Stimulated activated effector memory CD8-positive, alpha-beta T cell treated with anti-CD3 and anti-CD28 coated beads, Interleukin-12 subunit alpha, Interleukin-12 subunit beta, amount 100 ng/mL, for 72 hours (primary cell): ENCODE measurements at regions not wholly inside any gene's neighbourhood (a gene's known extent, or its start where the extent isn't known, plus 50 kb on each side); places are given as distances from the start of the nearest gene placed in this dataset.
"Not testable (repeated sequence)": the region's sequence is repeated elsewhere in the genome, so short reads cannot be mapped to it uniquely, and the experiment has no call there.

ENCODE experiments used
- ATAC-seq: fragments of 150-1000 bp; cut with Tn5 transposase; 2 replicates; pipeline ENCODE4 v1.10.0; 2021
- DNase-seq, 2 donors: peaks; one replicate each; pipeline ENCODE4 v3.0.0; 2021 to 2022; ENCODE audit warnings: low spot score in 2 of 2
- H3K27ac Mint-ChIP-seq: one replicate; pipeline ENCODE4 v1.8.0; 2022; ENCODE audit warnings: mild to moderate bottlenecking, mixed read lengths
- H3K36me3 Mint-ChIP-seq: one replicate; pipeline ENCODE4 v1.8.0; 2022; ENCODE audit warnings: mild to moderate bottlenecking, mixed read lengths
- H3K4me1 Mint-ChIP-seq: one replicate; pipeline ENCODE4 v1.8.0; 2022; ENCODE audit warnings: mixed read lengths
- H3K4me3 Mint-ChIP-seq: one replicate; pipeline ENCODE4 v1.8.0; 2022; ENCODE audit warnings: mild to moderate bottlenecking, mixed read lengths
- H3K9me3 Mint-ChIP-seq: one replicate; pipeline ENCODE4 v1.8.0; 2022; ENCODE audit warnings: mixed read lengths

- Mint-ChIP-seq H3K27ac (no peak overlapping the region), H3K4me1 (no peaks in the 10 kb centered on the region), H3K36me3 (no peaks in the 10 kb centered on the region), H3K9me3 (no peaks in the 10 kb centered on the region), H3K4me3 (no peak overlapping the region)
- ATAC-seq = no peak
- no peak for DNase-seq
Observed at GRCh38 chr3:28994161-28994905, 286.5 kb upstream of the RBMS3 start.

- Mint-ChIP-seq H3K4me3 (no peak overlapping the region), H3K36me3 (no peaks in the 10 kb centered on the region), H3K4me1 (no peaks in the 10 kb centered on the region), H3K27ac (no peak overlapping the region), H3K9me3 (no peaks in the 10 kb centered on the region)
- no peak for DNase-seq
- ATAC-seq = no peak
Observed at GRCh38 chr3:29004885-29005599, 275.8 kb upstream of the RBMS3 start.

GRCh38 chr3:29005862-29006261 is 275.0 kb upstream of the RBMS3 start:
- Mint-ChIP-seq H3K27ac (no peak overlapping the region), H3K4me1 (no peaks in the 10 kb centered on the region), H3K36me3 (no peaks in the 10 kb centered on the region), H3K4me3 (no peak overlapping the region), H3K9me3 (no peaks in the 10 kb centered on the region)
- ATAC-seq = no peak
- no peak for DNase-seq

GRCh38 chr3:29011441-29011840 is 269.4 kb upstream of the RBMS3 start:
- no peaks in the 10 kb centered on the region for H3K4me1 Mint-ChIP-seq
- DNase-seq = no peak
- H3K36me3 Mint-ChIP-seq = no peaks in the 10 kb centered on the region
- no peaks in the 10 kb centered on the region for H3K9me3 Mint-ChIP-seq
- no peak overlapping the region for H3K27ac Mint-ChIP-seq
- no peak for ATAC-seq
- H3K4me3 Mint-ChIP-seq = no peak overlapping the region

GRCh38 chr3:29011966-29012365 is 268.9 kb upstream of the RBMS3 start:
- H3K4me1 Mint-ChIP-seq = no peaks in the 10 kb centered on the region
- no peaks in the 10 kb centered on the region for H3K36me3 Mint-ChIP-seq
- H3K4me3 Mint-ChIP-seq = no peak overlapping the region
- ATAC-seq (no peak), DNase-seq (no peak)
- no peak overlapping the region for H3K27ac Mint-ChIP-seq
- H3K9me3 Mint-ChIP-seq = no peaks in the 10 kb centered on the region

- Mint-ChIP-seq H3K9me3 (peaks cover 9% of the 10 kb centered on the region), H3K36me3 (no peaks in the 10 kb centered on the region), H3K4me3 (no peak overlapping the region), H3K4me1 (peaks cover 4% of the 10 kb centered on the region), H3K27ac (no peak overlapping the region)
- ATAC-seq (no peak), DNase-seq (no peak)
Observed at GRCh38 chr3:29022976-29023375, 257.9 kb upstream of the RBMS3 start.

- H3K36me3 Mint-ChIP-seq = no peaks in the 10 kb centered on the region
- peak; percentile 98 for ATAC-seq
- peaks cover 6% of the 10 kb centered on the region for H3K9me3 Mint-ChIP-seq
- H3K4me3 Mint-ChIP-seq = no peak overlapping the region
- DNase-seq = no peak
- H3K27ac Mint-ChIP-seq = no peak overlapping the region
- H3K4me1 Mint-ChIP-seq = peaks cover 4% of the 10 kb centered on the region
Observed at GRCh38 chr3:29026286-29026685, 254.6 kb upstream of the RBMS3 start.

GRCh38 chr3:29026959-29027358 is 253.9 kb upstream of the RBMS3 start:
- H3K4me1 Mint-ChIP-seq = peaks cover 4% of the 10 kb centered on the region
- H3K4me3 Mint-ChIP-seq = no peak overlapping the region
- ATAC-seq = no peak
- no peak overlapping the region for H3K27ac Mint-ChIP-seq
- no peak for DNase-seq
- H3K36me3 Mint-ChIP-seq = no peaks in the 10 kb centered on the region
- peaks cover 6% of the 10 kb centered on the region for H3K9me3 Mint-ChIP-seq

GRCh38 chr3:29031175-29031574 is 249.7 kb upstream of the RBMS3 start:
- H3K36me3 Mint-ChIP-seq, H3K9me3 Mint-ChIP-seq, H3K4me1 Mint-ChIP-seq, DNase-seq, H3K27ac Mint-ChIP-seq, ATAC-seq, H3K4me3 Mint-ChIP-seq: not testable (repeated sequence)

- H3K4me1 Mint-ChIP-seq = no peaks in the 10 kb centered on the region
- no peak for ATAC-seq
- H3K4me3 Mint-ChIP-seq = no peak overlapping the region
- H3K9me3 Mint-ChIP-seq = peaks cover 2% of the 10 kb centered on the region
- H3K27ac Mint-ChIP-seq = no peak overlapping the region
- H3K36me3 Mint-ChIP-seq = no peaks in the 10 kb centered on the region
- DNase-seq = no peak
Observed at GRCh38 chr3:29033511-29033910, 247.4 kb upstream of the RBMS3 start.

- Mint-ChIP-seq H3K27ac (no peak overlapping the region), H3K36me3 (no peaks in the 10 kb centered on the region), H3K9me3 (peaks cover 12% of the 10 kb centered on the region), H3K4me3 (no peak overlapping the region), H3K4me1 (no peaks in the 10 kb centered on the region)
- DNase-seq = no peak
- ATAC-seq = no peak
Observed at GRCh38 chr3:29050155-29050554, 230.7 kb upstream of the RBMS3 start.

- no peaks in the 10 kb centered on the region for H3K4me1 Mint-ChIP-seq
- no peak overlapping the region for H3K4me3 Mint-ChIP-seq
- H3K36me3 Mint-ChIP-seq = no peaks in the 10 kb centered on the region
- no peak overlapping the region for H3K27ac Mint-ChIP-seq
- peaks cover 26% of the 10 kb centered on the region for H3K9me3 Mint-ChIP-seq
- DNase-seq (no peak), ATAC-seq (no peak)
Observed at GRCh38 chr3:29057326-29057725, 223.5 kb upstream of the RBMS3 start.

GRCh38 chr3:29064085-29064484 is 216.8 kb upstream of the RBMS3 start:
- H3K27ac Mint-ChIP-seq = no peak overlapping the region
- no peaks in the 10 kb centered on the region for H3K4me1 Mint-ChIP-seq
- H3K9me3 Mint-ChIP-seq = peaks cover 7% of the 10 kb centered on the region
- H3K36me3 Mint-ChIP-seq = no peaks in the 10 kb centered on the region
- no peak for DNase-seq
- H3K4me3 Mint-ChIP-seq = no peak overlapping the region
- ATAC-seq = no peak

GRCh38 chr3:29065211-29065785 is 215.6 kb upstream of the RBMS3 start:
- H3K36me3 Mint-ChIP-seq = no peaks in the 10 kb centered on the region
- H3K9me3 Mint-ChIP-seq = peaks cover 7% of the 10 kb centered on the region
- DNase-seq = no peak
- ATAC-seq = no peak
- no peak overlapping the region for H3K4me3 Mint-ChIP-seq
- H3K27ac Mint-ChIP-seq = no peak overlapping the region
- no peaks in the 10 kb centered on the region for H3K4me1 Mint-ChIP-seq

GRCh38 chr3:29067007-29067406 is 213.9 kb upstream of the RBMS3 start:
- Mint-ChIP-seq H3K4me1 (no peaks in the 10 kb centered on the region), H3K9me3 (peaks cover 6% of the 10 kb centered on the region), H3K36me3 (no peaks in the 10 kb centered on the region), H3K27ac (no peak overlapping the region), H3K4me3 (no peak overlapping the region)
- ATAC-seq = peak; percentile 77
- no peak for DNase-seq
